Muscle of leg (tissue), 3 donors: ENCODE measurements at regions not wholly inside any gene's neighbourhood (a gene's known extent, or its start where the extent isn't known, plus 50 kb on each side); places are given as distances from the start of the nearest gene placed in this dataset.

Source experiments
- DNase-seq: peaks from one replicate; pipeline ENCODE4 v3.0.0; 2013
- H3K27ac ChIP-seq: one replicate; pipeline ENCODE4 v1.5.1; 2013; ENCODE audit warnings: mild to moderate bottlenecking, low read length, control low read depth
- H3K27me3 ChIP-seq: one replicate; pipeline ENCODE4 v1.6.1; 2013; ENCODE audit warnings: low read length; ENCODE audit not compliant: control insufficient read depth, insufficient read depth
- H3K36me3 ChIP-seq: one replicate; pipeline ENCODE4 v1.6.1; 2013; ENCODE audit warnings: low read length; ENCODE audit not compliant: control insufficient read depth, insufficient read depth
- H3K4me1 ChIP-seq: one replicate; pipeline ENCODE4 v1.6.1; 2013; ENCODE audit warnings: low read length; ENCODE audit not compliant: control insufficient read depth, insufficient read depth
- H3K4me3 ChIP-seq: one replicate; pipeline ENCODE4 v1.5.1; 2013; ENCODE audit warnings: low read length, control low read depth
- H3K9me3 ChIP-seq: replicated peaks from 2 replicates; pipeline ENCODE4 v1.6.1; 2013; ENCODE audit warnings: low read depth, low read length; ENCODE audit not compliant: control insufficient read depth
- WGBS: methylation state at CpG from one replicate; pipeline ENCODE4 v1.1.5; 2013; ENCODE audit warnings: missing lambda C conversion rate; ENCODE audit not compliant: insufficient coverage; 5-methylcytosine and 5-hydroxymethylcytosine counted together

- Histone ChIP-seq H3K4me3 (no peak overlapping the region), H3K27ac (no peak overlapping the region)
- 78% methylated on average over 9 of the region's 11 CpGs for WGBS
These were observed 52.7 kb upstream of the ERCC6L2 start for GRCh38 chr9:95822583-95823431.

GRCh38 chr9:95822015-95822414 lies 53.5 kb upstream of the ERCC6L2 start:
- no peak overlapping the region for H3K27ac ChIP-seq
- no peaks in the 10 kb centered on the region for H3K27me3 ChIP-seq
- no peak for DNase-seq
- H3K4me1 ChIP-seq: no peaks in the 10 kb centered on the region
- no peaks in the 10 kb centered on the region for H3K9me3 ChIP-seq
- H3K36me3 ChIP-seq: no peaks in the 10 kb centered on the region
- no peak overlapping the region for H3K4me3 ChIP-seq
- WGBS: 93% methylated on average over 3 of the region's 3 CpGs

More at GRCh38 chr9:95822583-95823431, 52.7 kb upstream of the ERCC6L2 start:
- Histone ChIP-seq H3K27me3 (no peaks in the 10 kb centered on the region), H3K36me3 (no peaks in the 10 kb centered on the region), H3K9me3 (no peaks in the 10 kb centered on the region), H3K4me1 (no peaks in the 10 kb centered on the region)
- DNase-seq: no peak

- no peaks in the 10 kb centered on the region for H3K27me3 ChIP-seq
- H3K4me1 ChIP-seq: no peaks in the 10 kb centered on the region
- DNase-seq: peak; percentile 51
- H3K36me3 ChIP-seq: no peaks in the 10 kb centered on the region
- no peaks in the 10 kb centered on the region for H3K9me3 ChIP-seq
- H3K4me3 ChIP-seq: no peak overlapping the region
- no CpG with 5 or more reads among the region's 8 CpGs for WGBS
- H3K27ac ChIP-seq: no peak overlapping the region
These were observed 55.4 kb upstream of the ERCC6L2 start for GRCh38 chr9:95820074-95820473.

GRCh38 chr9:95819636-95820035 lies 55.9 kb upstream of the ERCC6L2 start:
- Histone ChIP-seq H3K27ac (no peak overlapping the region), H3K4me1 (no peaks in the 10 kb centered on the region), H3K9me3 (no peaks in the 10 kb centered on the region), H3K36me3 (no peaks in the 10 kb centered on the region), H3K27me3 (no peaks in the 10 kb centered on the region), H3K4me3 (no peak overlapping the region)
- DNase-seq: no peak
- WGBS: 68% methylated on average over 4 of the region's 10 CpGs

- Histone ChIP-seq H3K27me3 (no peaks in the 10 kb centered on the region), H3K4me3 (no peak overlapping the region), H3K27ac (no peak overlapping the region), H3K4me1 (no peaks in the 10 kb centered on the region), H3K9me3 (no peaks in the 10 kb centered on the region), H3K36me3 (no peaks in the 10 kb centered on the region)
- DNase-seq: no peak
- WGBS: 81% methylated on average over 5 of the region's 6 CpGs
These were observed 58.3 kb upstream of the ERCC6L2 start for GRCh38 chr9:95817205-95817604.

GRCh38 chr9:95816716-95817115 lies 58.8 kb upstream of the ERCC6L2 start:
- H3K9me3 ChIP-seq: no peaks in the 10 kb centered on the region
- no peak for DNase-seq
- WGBS: 86% methylated on average over 1 of the region's 5 CpGs
- H3K4me3 ChIP-seq: no peak overlapping the region
- no peak overlapping the region for H3K27ac ChIP-seq
- no peaks in the 10 kb centered on the region for H3K27me3 ChIP-seq
- no peaks in the 10 kb centered on the region for H3K4me1 ChIP-seq
- H3K36me3 ChIP-seq: no peaks in the 10 kb centered on the region

- DNase-seq: no peak
- Histone ChIP-seq H3K4me3 (no peak overlapping the region), H3K4me1 (no peaks in the 10 kb centered on the region), H3K9me3 (no peaks in the 10 kb centered on the region), H3K27ac (no peak overlapping the region), H3K36me3 (no peaks in the 10 kb centered on the region), H3K27me3 (no peaks in the 10 kb centered on the region)
- WGBS: 40% methylated on average over 10 of the region's 17 CpGs
These were observed 59.5 kb upstream of the ERCC6L2 start for GRCh38 chr9:95815961-95816360.

GRCh38 chr9:95815133-95815532 lies 60.4 kb upstream of the ERCC6L2 start:
- peak; percentile 82 for DNase-seq
- H3K9me3 ChIP-seq: no peaks in the 10 kb centered on the region
- 74% methylated on average over 16 of the region's 17 CpGs for WGBS

GRCh38 chr9:95813923-95814322 lies 61.6 kb upstream of the ERCC6L2 start:
- H3K9me3 ChIP-seq: no peaks in the 10 kb centered on the region
- H3K4me1 ChIP-seq: no peaks in the 10 kb centered on the region
- DNase-seq: no peak
- H3K4me3 ChIP-seq: no peak overlapping the region
- H3K27ac ChIP-seq: no peak overlapping the region
- no peaks in the 10 kb centered on the region for H3K36me3 ChIP-seq
- no peaks in the 10 kb centered on the region for H3K27me3 ChIP-seq

More at GRCh38 chr9:95815133-95815532, 60.4 kb upstream of the ERCC6L2 start:
- Histone ChIP-seq H3K4me3 (no peak overlapping the region), H3K27ac (no peak overlapping the region), H3K4me1 (no peaks in the 10 kb centered on the region), H3K27me3 (no peaks in the 10 kb centered on the region), H3K36me3 (no peaks in the 10 kb centered on the region)

GRCh38 chr9:95810814-95811213 lies 64.7 kb upstream of the ERCC6L2 start:
- Histone ChIP-seq H3K4me3 (no peak overlapping the region), H3K9me3 (no peaks in the 10 kb centered on the region), H3K27me3 (no peaks in the 10 kb centered on the region), H3K27ac (no peak overlapping the region), H3K4me1 (peaks cover 4% of the 10 kb centered on the region), H3K36me3 (no peaks in the 10 kb centered on the region)
- no peak for DNase-seq

- H3K27ac ChIP-seq: no peak overlapping the region
- WGBS: no CpG with 5 or more reads among the region's 3 CpGs
These were observed 65.4 kb upstream of the ERCC6L2 start for GRCh38 chr9:95810133-95810532.

More at GRCh38 chr9:95810133-95810532, 65.4 kb upstream of the ERCC6L2 start:
- Histone ChIP-seq H3K4me1 (peaks cover 4% of the 10 kb centered on the region), H3K9me3 (no peaks in the 10 kb centered on the region), H3K36me3 (no peaks in the 10 kb centered on the region), H3K27me3 (no peaks in the 10 kb centered on the region), H3K4me3 (no peak overlapping the region)
- DNase-seq: no peak
